ENCODE measurements at regions not wholly inside any gene's neighbourhood (a gene's known extent, or its start where the extent isn't known, plus 50 kb on each side); places are given as distances from the start of the nearest gene placed in this dataset.

GRCh38 chr15:91627473-91628278, 225.8 kb upstream of the SLCO3A1 start:
- POLR2A ChIA-PET, result no interaction called here
- FAIRE-seq, result no peak
- Histone ChIP-seq H3K79me2 (ENCODE audit: control insufficient read depth, insufficient read depth, low read length) (no peaks in the 10 kb centered on the region), H3K4me2 (ENCODE audit: control insufficient read depth, insufficient read depth) (no peak overlapping the region), H3K27me3 (replicated peaks in 1 of 2; ENCODE audit: control insufficient read depth in 2 of 2, insufficient read depth in 2 of 2, low read length in 1 of 2) (no peaks in the 10 kb centered on the region; a peak in 1 of 4 replicates), H3K36me3 (ENCODE audit: control insufficient read depth in 2 of 2, insufficient read depth in 2 of 2, low read length in 1 of 2) (no peaks in the 10 kb centered on the region), H3K27ac (ENCODE audit: control insufficient read depth, insufficient read depth) (no peak overlapping the region), H3K4me3 (no peak overlapping the region), H4K20me1 (ENCODE audit: control insufficient read depth, insufficient read depth) (no peaks in the 10 kb centered on the region), H3K9ac (ENCODE audit: control insufficient read depth, insufficient read depth, low read length) (no peak overlapping the region), H3K4me1 (ENCODE audit: control insufficient read depth, insufficient read depth, low read length) (no peaks in the 10 kb centered on the region), H3K9me3 (replicated peaks; ENCODE audit: control insufficient read depth, insufficient read depth, low read length) (no peaks in the 10 kb centered on the region), H2AFZ (ENCODE audit: control insufficient read depth, low read depth, low read length) (no peak overlapping the region)
- 22% methylated on average over 11 of the region's 11 CpGs for WGBS (ENCODE audit: insufficient coverage, insufficient replicate concordance, low lambda C conversion rate, missing lambda C conversion rate)
- in situ Hi-C loops (cut with MboI), result no loop called here
- SMC1A ChIA-PET (ENCODE audit: uncharacterized antibody, unreplicated experiment), result no interaction called here
- ATAC-seq, result no peak
- CTCF ChIA-PET, result no interaction called here
- no TSS peak for BruUV-seq (replicated peaks)
- intact Hi-C loops (cut with micrococcal nuclease; ENCODE audit: unreplicated experiment), result no loop called here
- RAD21 ChIA-PET (ENCODE audit: unreplicated experiment), result no interaction called here
- no peak for DNase-seq (ENCODE audit: low read depth, low spot score)
- no peak for TF ChIP-seq SUPT20H (IDR thresholded peaks at IDR 0.05; ENCODE audit: borderline replicate concordance, control insufficient read depth, low read depth, low read length)
- TF ChIP-seq RUNX3 (IDR thresholded peaks at IDR 0.05; ENCODE audit: low read length), result no peak
- no peak for TF ChIP-seq CHD2 (IDR thresholded peaks at IDR 0.05; ENCODE audit: borderline replicate concordance, low read depth, low read length)
- no peak for TF ChIP-seq GABPA (IDR thresholded peaks at IDR 0.05; ENCODE audit: low read depth)
- TF ChIP-seq CBX5 (IDR thresholded peaks at IDR 0.05; ENCODE audit: low read depth), result no peak
- TF ChIP-seq ZSCAN29 (IDR thresholded peaks at IDR 0.05), result no peak
- TF ChIP-seq SUZ12 (IDR thresholded peaks at IDR 0.05; ENCODE audit: unreplicated experiment), result no peak
- TF ChIP-seq BCL11A (IDR thresholded peaks at IDR 0.05; ENCODE audit: low read depth, low read length), result no peak
- no peak for TF ChIP-seq RFX5 (IDR thresholded peaks at IDR 0.05; ENCODE audit: low read depth, low read length)
- TF ChIP-seq CUX1 (IDR thresholded peaks at IDR 0.05; ENCODE audit: insufficient replicate concordance, low read depth, low read length), result no peak
- no peak for TF ChIP-seq HDAC6 (IDR thresholded peaks at IDR 0.05; ENCODE audit: unreplicated experiment)
- TF ChIP-seq RCOR1 (conservative IDR thresholded peaks at IDR 0.05; ENCODE audit: low read depth, low read length), result no peak
- no peak for TF ChIP-seq PML (IDR thresholded peaks at IDR 0.05; ENCODE audit: low read length)
- TF ChIP-seq MYB (IDR thresholded peaks at IDR 0.05; ENCODE audit: borderline replicate concordance, low read depth, low read length), result no peak
- TF ChIP-seq, protein P1, sequence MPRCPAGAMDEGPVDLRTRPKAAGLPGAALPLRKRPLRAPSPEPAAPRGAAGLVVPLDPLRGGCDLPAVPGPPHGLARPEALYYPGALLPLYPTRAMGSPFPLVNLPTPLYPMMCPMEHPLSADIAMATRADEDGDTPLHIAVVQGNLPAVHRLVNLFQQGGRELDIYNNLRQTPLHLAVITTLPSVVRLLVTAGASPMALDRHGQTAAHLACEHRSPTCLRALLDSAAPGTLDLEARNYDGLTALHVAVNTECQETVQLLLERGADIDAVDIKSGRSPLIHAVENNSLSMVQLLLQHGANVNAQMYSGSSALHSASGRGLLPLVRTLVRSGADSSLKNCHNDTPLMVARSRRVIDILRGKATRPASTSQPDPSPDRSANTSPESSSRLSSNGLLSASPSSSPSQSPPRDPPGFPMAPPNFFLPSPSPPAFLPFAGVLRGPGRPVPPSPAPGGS (IDR thresholded peaks at IDR 0.05; ENCODE audit: borderline replicate concordance, insufficient read depth, low read depth, low read length, poor library complexity, severe bottlenecking), result no peak
